Islet of Langerhans (tissue), 1 donor: ENCODE measurements at regions not wholly inside any gene's neighbourhood (a gene's known extent, or its start where the extent isn't known, plus 50 kb on each side); places are given as distances from the start of the nearest gene placed in this dataset.

Experiments used
- FAIRE-seq: peaks from one replicate; lab custom pipeline; 2011; peaks lifted over from hg19 to GRCh38; lab: Jason Lieb, UNC

GRCh38 chr1:238101923-238102322 lies 211.2 kb upstream of the ZP4 start:
- FAIRE-seq, result no peak

GRCh38 chr1:238099871-238100270 lies 209.1 kb upstream of the ZP4 start:
- no peak for FAIRE-seq

- FAIRE-seq, result no peak
These were observed 198.9 kb upstream of the ZP4 start for GRCh38 chr1:238089615-238090014.

GRCh38 chr1:238088560-238089290 lies 198.0 kb upstream of the ZP4 start:
- FAIRE-seq, result no peak

GRCh38 chr1:238073991-238074390 lies 183.3 kb upstream of the ZP4 start:
- FAIRE-seq, result peak; percentile 9

GRCh38 chr1:238071061-238071460 lies 180.3 kb upstream of the ZP4 start:
- FAIRE-seq, result no peak

GRCh38 chr1:238063454-238063853 lies 172.7 kb upstream of the ZP4 start:
- FAIRE-seq, result peak; percentile 99

- no peak for FAIRE-seq
These were observed 171.4 kb upstream of the ZP4 start for GRCh38 chr1:238061967-238062613.

- peak; percentile 61 for FAIRE-seq
These were observed 169.3 kb upstream of the ZP4 start for GRCh38 chr1:238060061-238060460.

GRCh38 chr1:238052496-238053266 lies 162.0 kb upstream of the ZP4 start:
- no peak for FAIRE-seq

- no peak for FAIRE-seq
These were observed 138.4 kb upstream of the ZP4 start for GRCh38 chr1:238029126-238029525.

GRCh38 chr1:238027366-238027765 lies 136.6 kb upstream of the ZP4 start:
- no peak for FAIRE-seq

- no peak for FAIRE-seq
These were observed 132.4 kb upstream of the ZP4 start for GRCh38 chr1:238023137-238023536.

GRCh38 chr1:238018214-238018613 lies 127.5 kb upstream of the ZP4 start:
- FAIRE-seq, result no peak

- FAIRE-seq, result no peak
These were observed 116.1 kb upstream of the ZP4 start for GRCh38 chr1:238006779-238007178.

GRCh38 chr1:238005116-238005515 lies 114.4 kb upstream of the ZP4 start:
- no peak for FAIRE-seq

- FAIRE-seq, result peak; percentile 27
These were observed 111.1 kb upstream of the ZP4 start for GRCh38 chr1:238001818-238002217.

- FAIRE-seq, result no peak
These were observed 108.8 kb upstream of the ZP4 start for GRCh38 chr1:237999426-238000052.

GRCh38 chr1:237998581-237998980 lies 107.9 kb upstream of the ZP4 start:
- no peak for FAIRE-seq

- FAIRE-seq, result peak; percentile 41
These were observed 92.8 kb upstream of the ZP4 start for GRCh38 chr1:237983496-237983895.

- FAIRE-seq, result no peak
These were observed 90.5 kb upstream of the ZP4 start for GRCh38 chr1:237981223-237981622.

GRCh38 chr1:237976331-237976730 lies 85.6 kb upstream of the ZP4 start:
- no peak for FAIRE-seq

GRCh38 chr1:237975903-237976302 lies 85.2 kb upstream of the ZP4 start:
- peak; percentile 62 for FAIRE-seq
